HepG2 (cell line): ENCODE measurements at regions not wholly inside any gene's neighbourhood (a gene's known extent, or its start where the extent isn't known, plus 50 kb on each side); places are given as distances from the start of the nearest gene placed in this dataset.

Source experiments
- ELF4 ChIP-seq: sonication (generic); formaldehyde crosslinking; IDR thresholded peaks from 2 replicates; pipeline ENCODE4 v1.5.0; 2020; ENCODE audit warnings: missing genetic modification reagents, mild to moderate bottlenecking, moderate library complexity, borderline replicate concordance
- HNRNPK ChIP-seq: fragments of 200-400 bp; formaldehyde crosslinking; IDR thresholded peaks from 2 replicates; pipeline ENCODE4 v1.6.1; 2018; ENCODE audit warnings: low read length, low read depth, moderate library complexity, mild to moderate bottlenecking; ENCODE audit not compliant: poor library complexity, severe bottlenecking
- JUND ChIP-seq: sonication (generic); formaldehyde crosslinking; IDR thresholded peaks from 2 replicates; pipeline ENCODE4 v1.8.0; 2022; ENCODE audit warnings: mild to moderate bottlenecking, missing genetic modification reagents
- MBD4 ChIP-seq: IDR thresholded peaks from 2 replicates; pipeline ENCODE4 v1.6.1; 2012; ENCODE audit warnings: low read length, inconsistent platforms, borderline replicate concordance
- NFE2L2 ChIP-seq: fragments of 150-350 bp; IDR thresholded peaks from 2 replicates; pipeline ENCODE4 v1.6.1; 2014; ENCODE audit warnings: low read length
- NFRKB ChIP-seq: fragments of 450-650 bp; IDR thresholded peaks from 2 replicates; pipeline ENCODE4 v1.6.1; 2017
- PCBP2 ChIP-seq: fragments of 200-400 bp; formaldehyde crosslinking; optimal IDR thresholded peaks from 2 replicates; pipeline ENCODE3; 2018; ENCODE audit warnings: low read length, low read depth; ENCODE audit not compliant: poor library complexity, severe bottlenecking
- ZFP1 ChIP-seq: IDR thresholded peaks from 2 replicates; pipeline ENCODE4 v1.6.1; 2016
- ZFY ChIP-seq: sonication (generic); formaldehyde crosslinking; IDR thresholded peaks from 2 replicates; pipeline ENCODE4 v1.4.0; 2020; ENCODE audit warnings: missing genetic modification reagents
- ZKSCAN5 ChIP-seq: sonication (generic); formaldehyde crosslinking; IDR thresholded peaks from 2 replicates; pipeline ENCODE4 v1.5.1; 2020; ENCODE audit warnings: mild to moderate bottlenecking, missing genetic modification reagents
- ZNF121 ChIP-seq: sonication (generic); formaldehyde crosslinking; IDR thresholded peaks from 2 replicates; pipeline ENCODE4 v1.5.0; 2020; ENCODE audit warnings: mild to moderate bottlenecking, missing genetic modification reagents
- ZNF510 ChIP-seq: sonication (generic); formaldehyde crosslinking; IDR thresholded peaks from 2 replicates; pipeline ENCODE4 v1.4.0; 2020; ENCODE audit warnings: low read depth, mild to moderate bottlenecking, missing genetic modification reagents
- ZNF572 ChIP-seq: sonication (generic); formaldehyde crosslinking; IDR thresholded peaks from 2 replicates; pipeline ENCODE4 v1.5.1; 2020; ENCODE audit warnings: mild to moderate bottlenecking, missing genetic modification reagents
- TF ChIP-seq, protein P1 (sequence below): sonication (generic); formaldehyde crosslinking; conservative IDR thresholded peaks from 2 replicates; pipeline ENCODE4 v1.4.0; 2020; ENCODE audit warnings: missing genetic modification reagents
- TF ChIP-seq, protein P2 (sequence below): sonication (generic); formaldehyde crosslinking; IDR thresholded peaks from 2 replicates; pipeline ENCODE4 v1.9.0; 2022; ENCODE audit warnings: missing genetic modification reagents, mild to moderate bottlenecking, borderline replicate concordance
- TF ChIP-seq, protein P3 (sequence below): sonication (generic); formaldehyde crosslinking; IDR thresholded peaks from 2 replicates; pipeline ENCODE4 v1.4.0; 2020; ENCODE audit warnings: missing genetic modification reagents
- TF ChIP-seq, protein P4 (sequence below): sonication (generic); formaldehyde crosslinking; IDR thresholded peaks from 2 replicates; pipeline ENCODE4 v1.5.1; 2020; ENCODE audit warnings: mild to moderate bottlenecking, missing genetic modification reagents, borderline replicate concordance

DNA sequence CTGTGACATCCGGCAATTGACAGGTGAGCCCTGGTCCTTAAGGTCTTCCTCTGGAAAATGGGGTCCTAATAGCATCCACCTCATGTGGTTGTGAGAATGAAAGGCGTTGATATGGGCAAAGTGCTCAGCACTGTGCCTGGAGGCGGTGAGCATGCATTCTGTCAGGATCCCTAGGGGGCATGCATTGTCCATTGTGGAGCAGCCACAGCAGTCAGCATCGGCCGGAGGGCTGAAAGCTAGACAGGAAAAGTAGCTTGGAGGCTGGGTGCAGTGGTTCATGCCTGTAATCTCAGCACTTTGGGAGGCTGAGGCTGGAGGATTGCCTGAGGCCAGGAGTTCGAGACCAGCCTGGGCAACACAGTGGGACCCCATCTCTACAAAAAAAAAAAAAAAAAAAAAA lies 122.2 kb downstream of the LHX2 start (continued):
- TF ChIP-seq ZNF510 (CRISPR knock-in tag), result no peak
- no peak for TF ChIP-seq HNRNPK
- TF ChIP-seq, protein P1, sequence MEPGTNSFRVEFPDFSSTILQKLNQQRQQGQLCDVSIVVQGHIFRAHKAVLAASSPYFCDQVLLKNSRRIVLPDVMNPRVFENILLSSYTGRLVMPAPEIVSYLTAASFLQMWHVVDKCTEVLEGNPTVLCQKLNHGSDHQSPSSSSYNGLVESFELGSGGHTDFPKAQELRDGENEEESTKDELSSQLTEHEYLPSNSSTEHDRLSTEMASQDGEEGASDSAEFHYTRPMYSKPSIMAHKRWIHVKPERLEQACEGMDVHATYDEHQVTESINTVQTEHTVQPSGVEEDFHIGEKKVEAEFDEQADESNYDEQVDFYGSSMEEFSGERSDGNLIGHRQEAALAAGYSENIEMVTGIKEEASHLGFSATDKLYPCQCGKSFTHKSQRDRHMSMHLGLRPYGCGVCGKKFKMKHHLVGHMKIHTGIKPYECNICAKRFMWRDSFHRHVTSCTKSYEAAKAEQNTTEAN (CRISPR knock-in tag), result no peak
- TF ChIP-seq ZFY, result no peak
- no peak for TF ChIP-seq ZNF121 (CRISPR knock-in tag)
- TF ChIP-seq, protein P2, sequence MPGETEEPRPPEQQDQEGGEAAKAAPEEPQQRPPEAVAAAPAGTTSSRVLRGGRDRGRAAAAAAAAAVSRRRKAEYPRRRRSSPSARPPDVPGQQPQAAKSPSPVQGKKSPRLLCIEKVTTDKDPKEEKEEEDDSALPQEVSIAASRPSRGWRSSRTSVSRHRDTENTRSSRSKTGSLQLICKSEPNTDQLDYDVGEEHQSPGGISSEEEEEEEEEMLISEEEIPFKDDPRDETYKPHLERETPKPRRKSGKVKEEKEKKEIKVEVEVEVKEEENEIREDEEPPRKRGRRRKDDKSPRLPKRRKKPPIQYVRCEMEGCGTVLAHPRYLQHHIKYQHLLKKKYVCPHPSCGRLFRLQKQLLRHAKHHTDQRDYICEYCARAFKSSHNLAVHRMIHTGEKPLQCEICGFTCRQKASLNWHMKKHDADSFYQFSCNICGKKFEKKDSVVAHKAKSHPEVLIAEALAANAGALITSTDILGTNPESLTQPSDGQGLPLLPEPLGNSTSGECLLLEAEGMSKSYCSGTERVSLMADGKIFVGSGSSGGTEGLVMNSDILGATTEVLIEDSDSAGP, result no peak
- TF ChIP-seq, protein P3, sequence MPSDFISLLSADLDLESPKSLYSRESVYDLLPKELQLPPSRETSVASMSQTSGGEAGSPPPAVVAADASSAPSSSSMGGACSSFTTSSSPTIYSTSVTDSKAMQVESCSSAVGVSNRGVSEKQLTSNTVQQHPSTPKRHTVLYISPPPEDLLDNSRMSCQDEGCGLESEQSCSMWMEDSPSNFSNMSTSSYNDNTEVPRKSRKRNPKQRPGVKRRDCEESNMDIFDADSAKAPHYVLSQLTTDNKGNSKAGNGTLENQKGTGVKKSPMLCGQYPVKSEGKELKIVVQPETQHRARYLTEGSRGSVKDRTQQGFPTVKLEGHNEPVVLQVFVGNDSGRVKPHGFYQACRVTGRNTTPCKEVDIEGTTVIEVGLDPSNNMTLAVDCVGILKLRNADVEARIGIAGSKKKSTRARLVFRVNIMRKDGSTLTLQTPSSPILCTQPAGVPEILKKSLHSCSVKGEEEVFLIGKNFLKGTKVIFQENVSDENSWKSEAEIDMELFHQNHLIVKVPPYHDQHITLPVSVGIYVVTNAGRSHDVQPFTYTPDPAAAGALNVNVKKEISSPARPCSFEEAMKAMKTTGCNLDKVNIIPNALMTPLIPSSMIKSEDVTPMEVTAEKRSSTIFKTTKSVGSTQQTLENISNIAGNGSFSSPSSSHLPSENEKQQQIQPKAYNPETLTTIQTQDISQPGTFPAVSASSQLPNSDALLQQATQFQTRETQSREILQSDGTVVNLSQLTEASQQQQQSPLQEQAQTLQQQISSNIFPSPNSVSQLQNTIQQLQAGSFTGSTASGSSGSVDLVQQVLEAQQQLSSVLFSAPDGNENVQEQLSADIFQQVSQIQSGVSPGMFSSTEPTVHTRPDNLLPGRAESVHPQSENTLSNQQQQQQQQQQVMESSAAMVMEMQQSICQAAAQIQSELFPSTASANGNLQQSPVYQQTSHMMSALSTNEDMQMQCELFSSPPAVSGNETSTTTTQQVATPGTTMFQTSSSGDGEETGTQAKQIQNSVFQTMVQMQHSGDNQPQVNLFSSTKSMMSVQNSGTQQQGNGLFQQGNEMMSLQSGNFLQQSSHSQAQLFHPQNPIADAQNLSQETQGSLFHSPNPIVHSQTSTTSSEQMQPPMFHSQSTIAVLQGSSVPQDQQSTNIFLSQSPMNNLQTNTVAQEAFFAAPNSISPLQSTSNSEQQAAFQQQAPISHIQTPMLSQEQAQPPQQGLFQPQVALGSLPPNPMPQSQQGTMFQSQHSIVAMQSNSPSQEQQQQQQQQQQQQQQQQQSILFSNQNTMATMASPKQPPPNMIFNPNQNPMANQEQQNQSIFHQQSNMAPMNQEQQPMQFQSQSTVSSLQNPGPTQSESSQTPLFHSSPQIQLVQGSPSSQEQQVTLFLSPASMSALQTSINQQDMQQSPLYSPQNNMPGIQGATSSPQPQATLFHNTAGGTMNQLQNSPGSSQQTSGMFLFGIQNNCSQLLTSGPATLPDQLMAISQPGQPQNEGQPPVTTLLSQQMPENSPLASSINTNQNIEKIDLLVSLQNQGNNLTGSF, result no peak
- TF ChIP-seq PCBP2, result no peak
- no peak for TF ChIP-seq ELF4 (CRISPR knock-in tag)
- TF ChIP-seq ZKSCAN5 (CRISPR knock-in tag), result no peak
- TF ChIP-seq ZFP1, result no peak
- no peak for TF ChIP-seq JUND (CRISPR knock-in tag)
- no peak for TF ChIP-seq MBD4
- TF ChIP-seq NFE2L2, result no peak
- no peak for TF ChIP-seq ZNF572 (CRISPR knock-in tag)
- TF ChIP-seq, protein P4, sequence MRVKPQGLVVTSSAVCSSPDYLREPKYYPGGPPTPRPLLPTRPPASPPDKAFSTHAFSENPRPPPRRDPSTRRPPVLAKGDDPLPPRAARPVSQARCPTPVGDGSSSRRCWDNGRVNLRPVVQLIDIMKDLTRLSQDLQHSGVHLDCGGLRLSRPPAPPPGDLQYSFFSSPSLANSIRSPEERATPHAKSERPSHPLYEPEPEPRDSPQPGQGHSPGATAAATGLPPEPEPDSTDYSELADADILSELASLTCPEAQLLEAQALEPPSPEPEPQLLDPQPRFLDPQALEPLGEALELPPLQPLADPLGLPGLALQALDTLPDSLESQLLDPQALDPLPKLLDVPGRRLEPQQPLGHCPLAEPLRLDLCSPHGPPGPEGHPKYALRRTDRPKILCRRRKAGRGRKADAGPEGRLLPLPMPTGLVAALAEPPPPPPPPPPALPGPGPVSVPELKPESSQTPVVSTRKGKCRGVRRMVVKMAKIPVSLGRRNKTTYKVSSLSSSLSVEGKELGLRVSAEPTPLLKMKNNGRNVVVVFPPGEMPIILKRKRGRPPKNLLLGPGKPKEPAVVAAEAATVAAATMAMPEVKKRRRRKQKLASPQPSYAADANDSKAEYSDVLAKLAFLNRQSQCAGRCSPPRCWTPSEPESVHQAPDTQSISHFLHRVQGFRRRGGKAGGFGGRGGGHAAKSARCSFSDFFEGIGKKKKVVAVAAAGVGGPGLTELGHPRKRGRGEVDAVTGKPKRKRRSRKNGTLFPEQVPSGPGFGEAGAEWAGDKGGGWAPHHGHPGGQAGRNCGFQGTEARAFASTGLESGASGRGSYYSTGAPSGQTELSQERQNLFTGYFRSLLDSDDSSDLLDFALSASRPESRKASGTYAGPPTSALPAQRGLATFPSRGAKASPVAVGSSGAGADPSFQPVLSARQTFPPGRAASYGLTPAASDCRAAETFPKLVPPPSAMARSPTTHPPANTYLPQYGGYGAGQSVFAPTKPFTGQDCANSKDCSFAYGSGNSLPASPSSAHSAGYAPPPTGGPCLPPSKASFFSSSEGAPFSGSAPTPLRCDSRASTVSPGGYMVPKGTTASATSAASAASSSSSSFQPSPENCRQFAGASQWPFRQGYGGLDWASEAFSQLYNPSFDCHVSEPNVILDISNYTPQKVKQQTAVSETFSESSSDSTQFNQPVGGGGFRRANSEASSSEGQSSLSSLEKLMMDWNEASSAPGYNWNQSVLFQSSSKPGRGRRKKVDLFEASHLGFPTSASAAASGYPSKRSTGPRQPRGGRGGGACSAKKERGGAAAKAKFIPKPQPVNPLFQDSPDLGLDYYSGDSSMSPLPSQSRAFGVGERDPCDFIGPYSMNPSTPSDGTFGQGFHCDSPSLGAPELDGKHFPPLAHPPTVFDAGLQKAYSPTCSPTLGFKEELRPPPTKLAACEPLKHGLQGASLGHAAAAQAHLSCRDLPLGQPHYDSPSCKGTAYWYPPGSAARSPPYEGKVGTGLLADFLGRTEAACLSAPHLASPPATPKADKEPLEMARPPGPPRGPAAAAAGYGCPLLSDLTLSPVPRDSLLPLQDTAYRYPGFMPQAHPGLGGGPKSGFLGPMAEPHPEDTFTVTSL (CRISPR knock-in tag), result no peak
- TF ChIP-seq NFRKB, result no peak
